ENCODE measurements at regions not wholly inside any gene's neighbourhood (a gene's known extent, or its start where the extent isn't known, plus 50 kb on each side); places are given as distances from the start of the nearest gene placed in this dataset.

GRCh38 chr4:11614426-11614825 lies 185.7 kb upstream of the HS3ST1 start (continued):
- TF ChIP-seq, protein P1, sequence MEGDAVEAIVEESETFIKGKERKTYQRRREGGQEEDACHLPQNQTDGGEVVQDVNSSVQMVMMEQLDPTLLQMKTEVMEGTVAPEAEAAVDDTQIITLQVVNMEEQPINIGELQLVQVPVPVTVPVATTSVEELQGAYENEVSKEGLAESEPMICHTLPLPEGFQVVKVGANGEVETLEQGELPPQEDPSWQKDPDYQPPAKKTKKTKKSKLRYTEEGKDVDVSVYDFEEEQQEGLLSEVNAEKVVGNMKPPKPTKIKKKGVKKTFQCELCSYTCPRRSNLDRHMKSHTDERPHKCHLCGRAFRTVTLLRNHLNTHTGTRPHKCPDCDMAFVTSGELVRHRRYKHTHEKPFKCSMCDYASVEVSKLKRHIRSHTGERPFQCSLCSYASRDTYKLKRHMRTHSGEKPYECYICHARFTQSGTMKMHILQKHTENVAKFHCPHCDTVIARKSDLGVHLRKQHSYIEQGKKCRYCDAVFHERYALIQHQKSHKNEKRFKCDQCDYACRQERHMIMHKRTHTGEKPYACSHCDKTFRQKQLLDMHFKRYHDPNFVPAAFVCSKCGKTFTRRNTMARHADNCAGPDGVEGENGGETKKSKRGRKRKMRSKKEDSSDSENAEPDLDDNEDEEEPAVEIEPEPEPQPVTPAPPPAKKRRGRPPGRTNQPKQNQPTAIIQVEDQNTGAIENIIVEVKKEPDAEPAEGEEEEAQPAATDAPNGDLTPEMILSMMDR (IDR thresholded peaks at IDR 0.05): no peak

DNA sequence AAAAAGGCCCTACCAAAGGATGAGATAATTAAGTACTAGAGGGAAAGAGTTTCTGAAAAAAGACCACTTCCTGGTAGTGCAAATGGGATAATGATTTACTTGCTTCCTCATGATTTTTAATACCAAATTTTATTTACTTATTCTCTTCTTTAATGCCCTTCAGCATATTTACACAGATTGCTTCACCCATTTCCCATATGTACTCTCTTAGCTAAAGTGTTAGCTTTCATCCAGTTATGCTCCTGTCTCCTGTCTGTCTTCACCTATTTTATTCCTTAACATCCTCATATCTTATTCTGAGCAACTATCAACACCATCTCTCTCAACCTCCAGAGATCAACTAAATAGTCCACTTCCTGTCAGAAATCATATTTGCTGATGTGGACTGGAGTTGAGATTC lies 183.2 kb upstream of the HS3ST1 start:
- Histone ChIP-seq H3K9me3 (no peaks in the 10 kb centered on the region), H3F3A (replicated peaks; ENCODE audit: insufficient read depth) (no peaks in the 10 kb centered on the region), H3K79me2 (ENCODE audit: insufficient read depth) (no peaks in the 10 kb centered on the region), H3K4me2 (no peak overlapping the region), H2AFZ (ENCODE audit: low read depth) (no peak overlapping the region), H3K9ac (no peak overlapping the region), H3K36me3 (replicated peaks in 1 of 2; ENCODE audit: control insufficient read depth in 1 of 2, insufficient read depth in 2 of 2, low read length in 1 of 2) (no peaks in the 10 kb centered on the region), H3K27ac (ENCODE audit: low read depth in 2 of 2, low read length in 1 of 2) (no peak overlapping the region), H4K20me1 (ENCODE audit: insufficient read depth) (no peaks in the 10 kb centered on the region), H3K4me1 (ENCODE audit: control insufficient read depth in 1 of 2, insufficient read depth in 2 of 2, low read depth in 1 of 2, low read length in 1 of 2) (no peaks in the 10 kb centered on the region), H3K4me3 (ENCODE audit: low read depth in 2 of 2, low read length in 1 of 2) (no peak overlapping the region), H3K27me3 (ENCODE audit: insufficient read depth) (no peaks in the 10 kb centered on the region), H3K9me2 (no peaks in the 10 kb centered on the region)
- no peak for DNase-seq
- ChIA-PET CTCF (no interaction called here), POLR2A (no interaction called here)
- TF ChIP-seq FOXM1 (IDR thresholded peaks at IDR 0.05; ENCODE audit: low read depth) (no peak), GABPA (IDR thresholded peaks at IDR 0.05; ENCODE audit: low read depth) (no peak), EZH2phosphoT487 (IDR thresholded peaks at IDR 0.05; ENCODE audit: borderline replicate concordance, low read depth) (no peak), NFIC (IDR thresholded peaks at IDR 0.05; ENCODE audit: borderline replicate concordance) (no peak), RFX5 (IDR thresholded peaks at IDR 0.05; ENCODE audit: low read length) (no peak), MEF2A (IDR thresholded peaks at IDR 0.05; ENCODE audit: borderline replicate concordance, low read depth) (no peak), RXRA (IDR thresholded peaks at IDR 0.05; ENCODE audit: borderline replicate concordance, low read depth) (no peak), POLR2AphosphoS5 (IDR thresholded peaks at IDR 0.05; ENCODE audit: low read depth, low read length) (no peak), FOXJ3 (CRISPR knock-in tag; IDR thresholded peaks at IDR 0.05) (no peak), SIN3A (IDR thresholded peaks at IDR 0.05; ENCODE audit: borderline replicate concordance, low read depth, low read length) (no peak)
- TF ChIP-seq, protein P1 (IDR thresholded peaks at IDR 0.05): no peak

GRCh38 chr4:11609751-11610150 lies 181.1 kb upstream of the HS3ST1 start:
- no peaks in the 10 kb centered on the region for H3K79me2 ChIP-seq (ENCODE audit: insufficient read depth)

More at GRCh38 chr4:11609751-11610150, 181.1 kb upstream of the HS3ST1 start:
- H3K4me2 ChIP-seq: no peak overlapping the region
- no peak overlapping the region for H3K27ac ChIP-seq (ENCODE audit: low read depth in 2 of 2, low read length in 1 of 2)
- H4K20me1 ChIP-seq (ENCODE audit: insufficient read depth): no peaks in the 10 kb centered on the region
- no peaks in the 10 kb centered on the region for H3K27me3 ChIP-seq (ENCODE audit: insufficient read depth)
- DNase-seq: no peak
- CTCF ChIA-PET: no interaction called here
- H3K9me3 ChIP-seq: no peaks in the 10 kb centered on the region
- WGBS (ENCODE audit: low lambda C conversion rate): 16% methylated on average over 2 of the region's 2 CpGs
- TF ChIP-seq RFX5 (IDR thresholded peaks at IDR 0.05; ENCODE audit: low read length) (no peak), FOXJ3 (CRISPR knock-in tag; IDR thresholded peaks at IDR 0.05) (no peak), YY1 (IDR thresholded peaks at IDR 0.05; ENCODE audit: low read depth) (no peak), SMC3 (IDR thresholded peaks at IDR 0.05; ENCODE audit: low read depth, low read length) (no peak), RCOR1 (IDR thresholded peaks at IDR 0.05; ENCODE audit: low read length) (no peak), ELF1 (IDR thresholded peaks at IDR 0.05) (no peak), FOXM1 (IDR thresholded peaks at IDR 0.05; ENCODE audit: low read depth) (no peak), RXRA (IDR thresholded peaks at IDR 0.05; ENCODE audit: borderline replicate concordance, low read depth) (no peak), MEF2A (IDR thresholded peaks at IDR 0.05; ENCODE audit: borderline replicate concordance, low read depth) (no peak), SIN3A (IDR thresholded peaks at IDR 0.05; ENCODE audit: borderline replicate concordance, low read depth, low read length) (no peak)
- H3K36me3 ChIP-seq (replicated peaks in 1 of 2; ENCODE audit: control insufficient read depth in 1 of 2, insufficient read depth in 2 of 2, low read length in 1 of 2): no peaks in the 10 kb centered on the region
- H3K9me2 ChIP-seq: no peaks in the 10 kb centered on the region
- H3K4me1 ChIP-seq (ENCODE audit: control insufficient read depth in 1 of 2, insufficient read depth in 2 of 2, low read depth in 1 of 2, low read length in 1 of 2): no peaks in the 10 kb centered on the region
- H3K4me3 ChIP-seq (ENCODE audit: low read depth in 2 of 2, low read length in 1 of 2): no peak overlapping the region
- POLR2A ChIA-PET: no interaction called here
- H3K9ac ChIP-seq: no peak overlapping the region
- H2AFZ ChIP-seq (ENCODE audit: low read depth): no peak overlapping the region
- no peaks in the 10 kb centered on the region for H3F3A ChIP-seq (replicated peaks; ENCODE audit: insufficient read depth)
